PC-9 (cell line): ENCODE measurements at regions not wholly inside any gene's neighbourhood (a gene's known extent, or its start where the extent isn't known, plus 50 kb on each side); places are given as distances from the start of the nearest gene placed in this dataset.

Experiments used
- BruUV-seq: library from RNA; stranded (reverse); fragments of 400-500 nt; replicated peaks from 2 replicates; lab custom pipeline; 2021; lab: Mats Ljungman, UMichigan
- CTCF ChIA-PET: fragments of 300-600 bp; sonication (Branson Sonifier 250); formaldehyde crosslinking; loops from one replicate; lab custom pipeline; 2022; ENCODE audit warnings: antibody characterized with exemption; lab: Charles Lee
- POLR2A ChIA-PET: fragments of 300-600 bp; sonication (Branson Sonifier 250); formaldehyde crosslinking; loops from one replicate; lab custom pipeline; 2022; ENCODE audit warnings: antibody characterized with exemption; ENCODE audit not compliant: unreplicated experiment; lab: Charles Lee
- DNase-seq, 2 experiments: peaks; one replicate each; pipeline versions ENCODE4 v3.0.0 to v3.0.0-alpha.2; 2015 to 2022; ENCODE audit warnings: mixed read lengths in 1 of 2
- H2AFZ ChIP-seq: fragments of 200-600 bp; sonication (generic); 2 replicates; pipeline ENCODE4 v1.8.1; 2017; ENCODE audit warnings: antibody characterized with exemption
- H3F3A ChIP-seq: fragments of 200-600 bp; sonication (generic); 2 replicates; pipeline ENCODE4 v1.8.1; 2017; ENCODE audit warnings: antibody characterized with exemption, mild to moderate bottlenecking, low read depth; ENCODE audit not compliant: insufficient read depth
- H3K27ac ChIP-seq: fragments of 200-600 bp; sonication (generic); 2 replicates; pipeline ENCODE4 v1.6.1; 2016; ENCODE audit warnings: mixed run types
- H3K27me3 ChIP-seq: fragments of 200-600 bp; sonication (generic); 2 replicates; pipeline ENCODE4 v1.6.1; 2016; ENCODE audit warnings: low read depth, mixed run types; ENCODE audit not compliant: insufficient read depth
- H3K36me3 ChIP-seq: fragments of 200-600 bp; sonication (generic); 2 replicates; pipeline ENCODE4 v1.6.1; 2016; ENCODE audit warnings: low read depth, mixed run types
- H3K4me1 ChIP-seq: fragments of 200-600 bp; sonication (generic); replicated peaks from 2 replicates; pipeline ENCODE4 v1.6.1; 2016; ENCODE audit warnings: mixed run types; ENCODE audit not compliant: insufficient read depth
- H3K4me2 ChIP-seq: fragments of 200-600 bp; sonication (generic); 2 replicates; pipeline ENCODE4 v1.6.1; 2017; ENCODE audit warnings: mixed run types
- H3K4me3 ChIP-seq: fragments of 200-600 bp; sonication (generic); 2 replicates; pipeline ENCODE4 v1.6.1; 2016; ENCODE audit warnings: mixed run types
- H3K79me2 ChIP-seq: fragments of 200-600 bp; sonication (generic); 2 replicates; pipeline ENCODE4 v1.6.1; 2017; ENCODE audit warnings: low read depth, mixed run types
- H3K9me2 ChIP-seq: fragments of 200-600 bp; sonication (generic); 2 replicates; pipeline ENCODE4 v1.8.1; 2017; ENCODE audit warnings: mild to moderate bottlenecking; ENCODE audit not compliant: insufficient read depth
- H3K9me3 ChIP-seq: fragments of 200-600 bp; sonication (generic); 2 replicates; pipeline ENCODE4 v1.8.1; 2016; ENCODE audit warnings: low read depth; ENCODE audit not compliant: insufficient read depth
- H4K20me1 ChIP-seq: fragments of 200-600 bp; sonication (generic); 2 replicates; pipeline ENCODE4 v1.8.1; 2017; ENCODE audit not compliant: insufficient read depth
- EZH2 ChIP-seq: fragments of 200-600 bp; sonication (generic); IDR thresholded peaks from 2 replicates; pipeline ENCODE4 v1.8.0; 2017; ENCODE audit warnings: antibody characterized with exemption, low read depth
- intact Hi-C: fragments of 100-400 bp; cut with micrococcal nuclease; formaldehyde crosslinking; loops from one replicate; pipeline ENCODE4 v1.10.0; 2022; ENCODE audit not compliant: unreplicated experiment
- TF ChIP-seq, protein P1 (sequence below): fragments of 200-600 bp; sonication (generic); conservative IDR thresholded peaks from 2 replicates; pipeline ENCODE4 v1.6.1; 2017; ENCODE audit warnings: mixed run types, antibody characterized with exemption, mild to moderate bottlenecking, moderate library complexity

DNA sequence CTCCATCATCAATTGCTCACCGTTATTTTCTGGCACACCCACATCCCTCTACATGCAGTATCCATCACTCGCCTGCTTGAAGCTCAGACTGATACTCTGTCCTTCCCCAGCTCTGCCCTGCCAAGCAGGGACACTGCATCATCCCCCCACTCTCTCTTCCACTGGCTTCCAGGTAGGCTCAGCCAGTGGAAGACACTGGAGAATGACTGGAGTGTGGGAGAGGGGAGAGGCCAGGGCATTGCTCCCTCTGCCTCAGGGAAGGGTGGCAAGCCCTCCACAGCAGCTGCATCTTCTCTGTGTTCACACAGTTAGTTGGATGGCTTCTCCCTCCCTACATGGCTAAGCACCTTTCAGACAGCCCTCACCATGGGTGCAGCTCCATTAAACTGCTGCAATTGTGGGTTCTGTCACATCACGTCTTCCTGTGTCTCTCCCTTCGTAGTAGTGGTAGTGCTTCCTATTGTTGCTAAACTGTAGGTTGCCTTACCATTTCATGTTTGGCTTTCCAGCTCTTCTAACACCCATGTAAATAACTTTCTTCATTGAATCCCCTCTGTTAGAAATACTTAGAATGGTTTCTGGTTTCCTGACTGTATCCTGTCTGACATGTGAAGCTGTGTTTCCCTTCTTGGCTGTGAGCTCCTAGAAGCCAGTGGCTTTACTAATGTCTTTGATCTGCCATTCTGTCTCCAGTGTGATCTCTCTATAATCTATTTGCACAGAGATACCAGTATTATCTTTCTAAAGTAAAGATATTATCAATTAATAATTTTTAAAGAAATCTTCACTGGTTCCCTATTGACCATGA is 483.7 kb upstream of the LRRN3 start:
- Histone ChIP-seq H3K27ac (no peak overlapping the region), H3K9me2 (no peaks in the 10 kb centered on the region), H3F3A (no peaks in the 10 kb centered on the region), H3K27me3 (no peaks in the 10 kb centered on the region), H3K9me3 (no peaks in the 10 kb centered on the region; the same call in 1 of the 2 replicates), H3K4me2 (no peak overlapping the region), H3K79me2 (no peaks in the 10 kb centered on the region), H3K4me1 (no peaks in the 10 kb centered on the region), H3K36me3 (0 out of 2 replicates have a peak, but pooled peaks cover 3% of the 10 kb centered on the region), H2AFZ (no peak overlapping the region), H4K20me1 (no peaks in the 10 kb centered on the region), H3K4me3 (no peak overlapping the region)
- TF ChIP-seq, protein P1, sequence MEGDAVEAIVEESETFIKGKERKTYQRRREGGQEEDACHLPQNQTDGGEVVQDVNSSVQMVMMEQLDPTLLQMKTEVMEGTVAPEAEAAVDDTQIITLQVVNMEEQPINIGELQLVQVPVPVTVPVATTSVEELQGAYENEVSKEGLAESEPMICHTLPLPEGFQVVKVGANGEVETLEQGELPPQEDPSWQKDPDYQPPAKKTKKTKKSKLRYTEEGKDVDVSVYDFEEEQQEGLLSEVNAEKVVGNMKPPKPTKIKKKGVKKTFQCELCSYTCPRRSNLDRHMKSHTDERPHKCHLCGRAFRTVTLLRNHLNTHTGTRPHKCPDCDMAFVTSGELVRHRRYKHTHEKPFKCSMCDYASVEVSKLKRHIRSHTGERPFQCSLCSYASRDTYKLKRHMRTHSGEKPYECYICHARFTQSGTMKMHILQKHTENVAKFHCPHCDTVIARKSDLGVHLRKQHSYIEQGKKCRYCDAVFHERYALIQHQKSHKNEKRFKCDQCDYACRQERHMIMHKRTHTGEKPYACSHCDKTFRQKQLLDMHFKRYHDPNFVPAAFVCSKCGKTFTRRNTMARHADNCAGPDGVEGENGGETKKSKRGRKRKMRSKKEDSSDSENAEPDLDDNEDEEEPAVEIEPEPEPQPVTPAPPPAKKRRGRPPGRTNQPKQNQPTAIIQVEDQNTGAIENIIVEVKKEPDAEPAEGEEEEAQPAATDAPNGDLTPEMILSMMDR = no peak
- TF ChIP-seq EZH2 = no peak
- no peak for DNase-seq
- BruUV-seq = no TSS peak
- POLR2A ChIA-PET = no interaction called here
- intact Hi-C loops = no loop called here
- CTCF ChIA-PET = no interaction called here

DNA sequence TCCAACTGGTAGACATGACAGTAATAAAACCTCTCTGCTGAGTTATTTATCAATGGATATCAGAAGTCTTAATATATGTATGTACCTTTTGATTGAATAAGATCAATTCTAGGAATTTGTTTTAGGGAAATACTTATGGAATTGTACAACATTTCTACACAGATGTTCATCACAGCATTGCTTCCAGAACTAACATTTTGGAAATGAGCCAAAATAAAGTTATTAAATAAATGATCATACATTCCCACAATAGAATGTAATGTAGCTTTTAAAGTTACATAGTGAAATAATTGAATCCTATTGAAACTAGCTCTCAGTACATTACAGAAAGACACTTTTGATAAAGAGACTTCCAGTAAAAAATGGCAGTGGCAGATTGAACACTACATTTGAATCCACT is 481.6 kb upstream of the LRRN3 start:
- no TSS peak for BruUV-seq

DNA sequence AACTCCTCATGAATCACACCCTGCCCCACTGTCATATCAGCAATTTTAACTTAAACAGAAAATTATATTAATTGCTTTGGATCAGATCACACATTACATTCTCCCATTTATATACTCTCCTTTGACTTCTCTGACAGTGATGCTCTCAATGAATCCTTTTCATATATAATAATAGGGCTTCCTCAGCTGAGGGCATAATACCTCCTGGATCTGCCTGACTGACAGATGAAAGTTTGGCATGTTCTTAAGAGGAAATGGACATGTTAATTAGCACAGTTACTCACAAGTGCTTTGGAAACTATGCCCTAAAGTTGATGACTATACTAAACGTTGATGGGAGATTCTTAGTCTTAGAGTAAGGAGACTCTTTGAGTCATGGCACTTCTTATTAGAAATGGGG is 478.2 kb upstream of the LRRN3 start:
- Histone ChIP-seq H3K4me3 (no peak overlapping the region), H3K27ac (no peak overlapping the region), H3K27me3 (no peaks in the 10 kb centered on the region), H3K36me3 (0 out of 2 replicates have a peak, but pooled peaks cover 3% of the 10 kb centered on the region), H2AFZ (no peak overlapping the region), H3K4me1 (no peaks in the 10 kb centered on the region; the same call in 1 of the 2 replicates), H3K4me2 (no peak overlapping the region), H3K9me3 (no peaks in the 10 kb centered on the region; the same call in 1 of the 2 replicates), H4K20me1 (no peaks in the 10 kb centered on the region), H3K79me2 (no peaks in the 10 kb centered on the region), H3K9me2 (no peaks in the 10 kb centered on the region), H3F3A (no peaks in the 10 kb centered on the region)
- DNase-seq = no peak
- BruUV-seq = no TSS peak
- TF ChIP-seq, protein P1 = no peak
- no peak for TF ChIP-seq EZH2
- CTCF ChIA-PET = no interaction called here
- POLR2A ChIA-PET = no interaction called here
- intact Hi-C loops = no loop called here

More for the DNA sequence above, 481.6 kb upstream of the LRRN3 start:
- Histone ChIP-seq H3K27ac (no peak overlapping the region), H3K27me3 (no peaks in the 10 kb centered on the region), H3K4me1 (no peaks in the 10 kb centered on the region), H3K9me3 (no peaks in the 10 kb centered on the region; the same call in 1 of the 2 replicates), H3F3A (no peaks in the 10 kb centered on the region), H3K36me3 (0 out of 2 replicates have a peak, but pooled peaks cover 3% of the 10 kb centered on the region), H3K9me2 (no peaks in the 10 kb centered on the region), H3K4me2 (no peak overlapping the region), H4K20me1 (no peaks in the 10 kb centered on the region), H3K79me2 (no peaks in the 10 kb centered on the region), H3K4me3 (no peak overlapping the region), H2AFZ (no peak overlapping the region)
- CTCF ChIA-PET = no interaction called here
- POLR2A ChIA-PET = no interaction called here
- intact Hi-C loops = no loop called here
- DNase-seq = no peak
- TF ChIP-seq, protein P1 = no peak
- TF ChIP-seq EZH2 = no peak
